IMR-90 (cell line): ENCODE measurements at regions not wholly inside any gene's neighbourhood (a gene's known extent, or its start where the extent isn't known, plus 50 kb on each side); places are given as distances from the start of the nearest gene placed in this dataset.

Experiments
- ATAC-seq: fragments of 200-7000 bp; cut with Tn5 transposase; 2 replicates; pipeline ENCODE4 v1.9.1; 2020; ENCODE audit warnings: low read depth, mild to moderate bottlenecking, moderate library complexity
- BruUV-seq: library from RNA; stranded (reverse); fragments of 400-500 nt; replicated peaks from 2 replicates; lab custom pipeline; 2021; lab: Mats Ljungman, UMichigan
- CTCF ChIA-PET: fragments of 300-600 bp; formaldehyde crosslinking; extraction: SDS; loops from one replicate; lab custom pipeline; 2021; ENCODE audit warnings: antibody characterized with exemption; lab: Yijun Ruan, JAX
- POLR2A ChIA-PET: fragments of 300-600 bp; sonication (Branson Sonifier 250); formaldehyde crosslinking; loops from one replicate; lab custom pipeline; 2022; ENCODE audit warnings: antibody characterized with exemption; ENCODE audit not compliant: unreplicated experiment; lab: Charles Lee
- DNase-seq: peaks from one replicate; pipeline ENCODE4 v3.0.0; 2013
- H2AFZ ChIP-seq: replicated peaks from 2 replicates; pipeline ENCODE3; 2013; ENCODE audit warnings: low read length, mild to moderate bottlenecking; ENCODE audit not compliant: poor library complexity
- H2AK5ac ChIP-seq: 2 replicates; pipeline ENCODE4 v1.6.1; 2013; ENCODE audit warnings: low read depth, low read length, inconsistent platforms
- H2AK9ac ChIP-seq: replicated peaks from 2 replicates; pipeline ENCODE3; 2013; ENCODE audit warnings: mild to moderate bottlenecking, low read depth, low read length, moderate library complexity; ENCODE audit not compliant: poor library complexity
- H2BK120ac ChIP-seq: 2 replicates; pipeline ENCODE4 v1.6.1; 2013; ENCODE audit warnings: low read depth, low read length, inconsistent platforms
- H2BK15ac ChIP-seq: 3 replicates; pipeline ENCODE4 v1.6.1; 2013; ENCODE audit warnings: low read depth, low read length, inconsistent platforms
- H2BK20ac ChIP-seq: 2 replicates; pipeline ENCODE4 v1.6.1; 2013; ENCODE audit warnings: low read depth, mild to moderate bottlenecking, inconsistent platforms, low read length, moderate library complexity
- H2BK5ac ChIP-seq: 2 replicates; pipeline ENCODE4 v1.6.1; 2013; ENCODE audit warnings: mild to moderate bottlenecking, low read depth, low read length, inconsistent platforms; ENCODE audit not compliant: poor library complexity, severe bottlenecking
- H3K14ac ChIP-seq: replicated peaks from 2 replicates; pipeline ENCODE4 v1.6.1; 2013; ENCODE audit warnings: low read depth, low read length, inconsistent platforms
- H3K18ac ChIP-seq: 2 replicates; pipeline ENCODE4 v1.6.1; 2013; ENCODE audit warnings: low read depth, low read length, control low read depth
- H3K23ac ChIP-seq: 2 replicates; pipeline ENCODE4 v1.6.1; 2013; ENCODE audit warnings: low read depth, low read length, inconsistent platforms
- H3K27ac ChIP-seq: 2 replicates; pipeline ENCODE4 v1.5.1; 2013; ENCODE audit warnings: mild to moderate bottlenecking, control low read depth, low read length; ENCODE audit not compliant: insufficient read depth
- H3K27me3 ChIP-seq: 2 replicates; pipeline ENCODE4 v1.6.1; 2013; ENCODE audit warnings: low read length; ENCODE audit not compliant: control insufficient read depth, insufficient read depth
- H3K36me3 ChIP-seq: 2 replicates; pipeline ENCODE4 v1.6.1; 2013; ENCODE audit warnings: low read length, mixed read lengths; ENCODE audit not compliant: control insufficient read depth, insufficient read depth
- H3K4ac ChIP-seq: 2 replicates; pipeline ENCODE4 v1.6.1; 2013; ENCODE audit warnings: low read depth, low read length, inconsistent platforms
- H3K4me1 ChIP-seq: 2 replicates; pipeline ENCODE4 v1.6.1; 2013; ENCODE audit warnings: low read length, mixed read lengths; ENCODE audit not compliant: control insufficient read depth, insufficient read depth
- H3K4me2 ChIP-seq: 2 replicates; pipeline ENCODE4 v1.6.1; 2013; ENCODE audit warnings: low read depth, mild to moderate bottlenecking, control low read depth, low read length, moderate library complexity
- H3K4me3 ChIP-seq: 2 replicates; pipeline ENCODE4 v1.5.1; 2013; ENCODE audit warnings: low read depth, mild to moderate bottlenecking, control low read depth, low read length, moderate library complexity; ENCODE audit not compliant: insufficient read depth
- H3K56ac ChIP-seq: 2 replicates; pipeline ENCODE4 v1.6.1; 2013; ENCODE audit warnings: low read length, inconsistent platforms; ENCODE audit not compliant: insufficient read depth; ENCODE audit errors: extremely low read depth
- H3K79me1 ChIP-seq, 2 experiments: 2 replicates each; pipeline ENCODE4 v1.6.1; 2013; ENCODE audit warnings: low read length in 2 of 2, inconsistent platforms in 1 of 2, low read depth in 1 of 2
- H3K9ac ChIP-seq: 2 replicates; pipeline ENCODE4 v1.6.1; 2013; ENCODE audit warnings: low read depth, low read length, control low read depth
- H3K9me1 ChIP-seq: 2 replicates; pipeline ENCODE4 v1.6.1; 2013; ENCODE audit warnings: low read length, inconsistent platforms; ENCODE audit not compliant: insufficient read depth
- H3K9me3 ChIP-seq: 2 replicates; pipeline ENCODE4 v1.6.1; 2013; ENCODE audit warnings: low read length; ENCODE audit not compliant: control insufficient read depth, insufficient read depth
- H4K20me1 ChIP-seq: 2 replicates; pipeline ENCODE4 v1.6.1; 2013; ENCODE audit warnings: low read length, inconsistent platforms; ENCODE audit not compliant: insufficient read depth
- H4K5ac ChIP-seq: 2 replicates; pipeline ENCODE4 v1.6.1; 2013; ENCODE audit warnings: mild to moderate bottlenecking, low read depth, low read length, control low read depth
- H4K8ac ChIP-seq, 2 experiments: 2 replicates each; pipeline ENCODE4 v1.6.1; 2013; ENCODE audit warnings: low read depth in 2 of 2, low read length in 2 of 2, control low read depth in 1 of 2, inconsistent platforms in 1 of 2
- H4K91ac ChIP-seq: 2 replicates; pipeline ENCODE4 v1.6.1; 2013; ENCODE audit warnings: low read depth, low read length, inconsistent platforms; ENCODE audit not compliant: insufficient read depth
- CEBPB ChIP-seq: IDR thresholded peaks from 2 replicates; pipeline ENCODE4 v1.6.1; 2012; ENCODE audit warnings: low read depth, low read length, improper control_type of control experiment
- MAZ ChIP-seq: IDR thresholded peaks from 2 replicates; pipeline ENCODE4 v1.6.1; 2012; ENCODE audit warnings: low read depth, mild to moderate bottlenecking, low read length, improper control_type of control experiment, moderate library complexity, borderline replicate concordance
- NFE2L2 ChIP-seq: fragments of 150-350 bp; IDR thresholded peaks from 2 replicates; pipeline ENCODE4 v1.6.1; 2016; ENCODE audit warnings: low read depth, mild to moderate bottlenecking, low read length
- RAD21 ChIP-seq: IDR thresholded peaks from 2 replicates; pipeline ENCODE4 v1.6.1; 2012; ENCODE audit warnings: low read length, improper control_type of control experiment
- RCOR1 ChIP-seq: IDR thresholded peaks from 2 replicates; pipeline ENCODE4 v1.6.1; 2012; ENCODE audit warnings: mild to moderate bottlenecking, low read length, improper control_type of control experiment; ENCODE audit not compliant: insufficient replicate concordance
- RFX5 ChIP-seq: IDR thresholded peaks from 2 replicates; pipeline ENCODE4 v1.8.0; 2012; ENCODE audit warnings: low read depth, mild to moderate bottlenecking, low read length, moderate library complexity
- WGBS, 2 experiments: methylation state at CpG; one replicate each; pipeline versions ENCODE4 v1.1.5 to v1.1.7; 2013; ENCODE audit warnings: missing lambda C conversion rate in 2 of 2; ENCODE audit not compliant: insufficient read length in 1 of 2; ENCODE audit errors: extremely low coverage in 2 of 2; 5-methylcytosine and 5-hydroxymethylcytosine counted together
- dilution Hi-C: fragments of 300-500 bp; cut with HindIII; formaldehyde crosslinking; loops from one replicate; pipeline ENCODE4 v1.14.3; 2018; ENCODE audit warnings: low sequenced_read_pairs; ENCODE audit not compliant: unreplicated experiment
- in situ Hi-C: fragments of 300-500 bp; cut with MboI; formaldehyde crosslinking; loops from 3 replicates; pipeline ENCODE4 v1.14.3; 2019; ENCODE audit warnings: low sequenced_read_pairs, inconsistent platforms, mixed read lengths
- intact Hi-C: fragments of 100-400 bp; cut with micrococcal nuclease; formaldehyde crosslinking; loops from 2 replicates; pipeline ENCODE4 v1.10.0; 2022
- TF ChIP-seq, protein P1 (sequence below): fragments of 150-350 bp; IDR thresholded peaks from 2 replicates; pipeline ENCODE4 v1.6.1; 2017; ENCODE audit warnings: mild to moderate bottlenecking, antibody characterized with exemption, low read length, low read depth
- TF ChIP-seq, protein P2 (sequence below): conservative IDR thresholded peaks from 2 replicates; pipeline ENCODE4 v1.5.1; 2012; ENCODE audit warnings: mild to moderate bottlenecking, low read depth, low read length, improper control_type of control experiment

DNA sequence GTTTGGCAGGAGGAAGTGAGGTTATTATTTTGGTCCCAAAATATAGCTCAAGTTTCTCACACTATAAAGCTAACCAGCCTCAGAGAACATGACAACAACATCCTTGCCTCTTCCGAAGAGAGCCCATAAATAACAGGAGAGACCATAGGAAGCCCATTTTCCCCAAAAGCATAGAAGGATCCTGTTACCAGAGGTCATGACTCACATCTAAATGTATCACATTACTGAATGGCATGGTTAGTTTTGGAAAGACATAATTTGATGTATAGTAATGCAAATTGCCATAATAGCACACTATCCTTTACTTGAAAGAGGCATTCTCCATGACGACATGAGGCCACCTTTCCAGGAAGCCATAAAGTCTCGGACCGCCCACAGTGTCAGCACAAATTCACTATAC lies 238.8 kb upstream of the GRIA3 start:
- CTCF ChIA-PET, result interaction anchor here (0.6 to 0.7 kb wide), 2 partner anchors 96 to 544 kb away, joined by 3 to 6 read pairs; no protein-coding TSS in a partner anchor
- no TSS peak for BruUV-seq
- H3K36me3 ChIP-seq, result no peaks in the 10 kb centered on the region

More for the DNA sequence above, 238.8 kb upstream of the GRIA3 start:
- no peak overlapping the region for H2BK15ac ChIP-seq
- H3K56ac ChIP-seq, result no peak overlapping the region
- no peak overlapping the region for H2BK120ac ChIP-seq
- dilution Hi-C loops (no loop called here), in situ Hi-C loops (no loop called here), intact Hi-C loops (no loop called here)
- H3K9me1 ChIP-seq, result no peaks in the 10 kb centered on the region
- no peak overlapping the region for H3K23ac ChIP-seq
- WGBS, 2 experiments, result no CpG with 5 or more reads among the region's 4 CpGs
- DNase-seq (no peak), ATAC-seq (no peak)
- no peak overlapping the region for H2AK5ac ChIP-seq
- no peak overlapping the region for H3K14ac ChIP-seq
- H3K27me3 ChIP-seq, result no peaks in the 10 kb centered on the region
- no peak overlapping the region for H2AFZ ChIP-seq
- H2AK9ac ChIP-seq, result no peak overlapping the region
- no peak overlapping the region for H4K5ac ChIP-seq
- H3K27ac ChIP-seq, result no peak overlapping the region
- no peaks in the 10 kb centered on the region for H3K79me1 ChIP-seq
- H4K8ac ChIP-seq, result no peak overlapping the region
- no peaks in the 10 kb centered on the region for H3K9me3 ChIP-seq
- no peak overlapping the region for H4K91ac ChIP-seq
- no peak overlapping the region for H3K18ac ChIP-seq
- TF ChIP-seq RFX5, result no peak
- TF ChIP-seq RCOR1, result no peak
- no peak for TF ChIP-seq NFE2L2
- TF ChIP-seq, protein P1, sequence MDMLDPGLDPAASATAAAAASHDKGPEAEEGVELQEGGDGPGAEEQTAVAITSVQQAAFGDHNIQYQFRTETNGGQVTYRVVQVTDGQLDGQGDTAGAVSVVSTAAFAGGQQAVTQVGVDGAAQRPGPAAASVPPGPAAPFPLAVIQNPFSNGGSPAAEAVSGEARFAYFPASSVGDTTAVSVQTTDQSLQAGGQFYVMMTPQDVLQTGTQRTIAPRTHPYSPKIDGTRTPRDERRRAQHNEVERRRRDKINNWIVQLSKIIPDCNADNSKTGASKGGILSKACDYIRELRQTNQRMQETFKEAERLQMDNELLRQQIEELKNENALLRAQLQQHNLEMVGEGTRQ, result no peak
- TF ChIP-seq RAD21, result no peak
- no peak for TF ChIP-seq CEBPB
- TF ChIP-seq, protein P2, sequence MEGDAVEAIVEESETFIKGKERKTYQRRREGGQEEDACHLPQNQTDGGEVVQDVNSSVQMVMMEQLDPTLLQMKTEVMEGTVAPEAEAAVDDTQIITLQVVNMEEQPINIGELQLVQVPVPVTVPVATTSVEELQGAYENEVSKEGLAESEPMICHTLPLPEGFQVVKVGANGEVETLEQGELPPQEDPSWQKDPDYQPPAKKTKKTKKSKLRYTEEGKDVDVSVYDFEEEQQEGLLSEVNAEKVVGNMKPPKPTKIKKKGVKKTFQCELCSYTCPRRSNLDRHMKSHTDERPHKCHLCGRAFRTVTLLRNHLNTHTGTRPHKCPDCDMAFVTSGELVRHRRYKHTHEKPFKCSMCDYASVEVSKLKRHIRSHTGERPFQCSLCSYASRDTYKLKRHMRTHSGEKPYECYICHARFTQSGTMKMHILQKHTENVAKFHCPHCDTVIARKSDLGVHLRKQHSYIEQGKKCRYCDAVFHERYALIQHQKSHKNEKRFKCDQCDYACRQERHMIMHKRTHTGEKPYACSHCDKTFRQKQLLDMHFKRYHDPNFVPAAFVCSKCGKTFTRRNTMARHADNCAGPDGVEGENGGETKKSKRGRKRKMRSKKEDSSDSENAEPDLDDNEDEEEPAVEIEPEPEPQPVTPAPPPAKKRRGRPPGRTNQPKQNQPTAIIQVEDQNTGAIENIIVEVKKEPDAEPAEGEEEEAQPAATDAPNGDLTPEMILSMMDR, result no peak
- no peak for TF ChIP-seq MAZ
- no peak overlapping the region for H3K9ac ChIP-seq
- POLR2A ChIA-PET, result no interaction called here
- no peak overlapping the region for H2BK20ac ChIP-seq
- no peaks in the 10 kb centered on the region for H4K20me1 ChIP-seq
- H3K4me2 ChIP-seq, result no peak overlapping the region
- H3K4ac ChIP-seq, result no peak overlapping the region
- H3K4me3 ChIP-seq, result no peak overlapping the region
- no peak overlapping the region for H2BK5ac ChIP-seq
- H3K4me1 ChIP-seq, result no peaks in the 10 kb centered on the region
